Muscle layer of colon (tissue), 2 donors: ENCODE measurements at regions not wholly inside any gene's neighbourhood (a gene's known extent, or its start where the extent isn't known, plus 50 kb on each side); places are given as distances from the start of the nearest gene placed in this dataset.

Source experiments
- H3K27ac ChIP-seq: one replicate; pipeline ENCODE4 v1.7.0; 2013; ENCODE audit warnings: low read depth, mild to moderate bottlenecking, low read length, moderate library complexity
- H3K27me3 ChIP-seq, 2 donors: one replicate each; pipeline ENCODE4 v1.7.0; 2013; ENCODE audit warnings: low read length in 2 of 2, mild to moderate bottlenecking in 2 of 2; ENCODE audit not compliant: insufficient read depth in 2 of 2, control insufficient read depth in 1 of 2
- H3K36me3 ChIP-seq: one replicate; pipeline ENCODE4 v1.7.0; 2013; ENCODE audit warnings: mild to moderate bottlenecking, low read length; ENCODE audit not compliant: insufficient read depth
- H3K4me1 ChIP-seq: one replicate; pipeline ENCODE4 v1.7.0; 2013; ENCODE audit warnings: mild to moderate bottlenecking, low read length; ENCODE audit not compliant: insufficient read depth
- H3K4me3 ChIP-seq, 2 donors: one replicate each; pipeline ENCODE4 v1.7.0; 2013; ENCODE audit warnings: low read length in 2 of 2, low read depth in 1 of 2, mild to moderate bottlenecking in 1 of 2, moderate library complexity in 1 of 2
- H3K9ac ChIP-seq: one replicate; pipeline ENCODE4 v1.7.0; 2013; ENCODE audit warnings: low read length
- H3K9me3 ChIP-seq: one replicate; pipeline ENCODE4 v1.7.0; 2013; ENCODE audit warnings: mild to moderate bottlenecking, low read length
- donor health status: abdominal sarcoma.
- donor health status: Adenocarcinoma of cecum.

GRCh38 chr19:30890033-30890432 lies 459.2 kb downstream of the TSHZ3 start:
- no peak overlapping the region for H3K4me3 ChIP-seq
- no peaks in the 10 kb centered on the region for H3K9me3 ChIP-seq
- no peaks in the 10 kb centered on the region for H3K4me1 ChIP-seq
- no peaks in the 10 kb centered on the region for H3K27me3 ChIP-seq
- H3K9ac ChIP-seq: no peak overlapping the region
- H3K36me3 ChIP-seq: no peaks in the 10 kb centered on the region
- no peak overlapping the region for H3K27ac ChIP-seq

- Histone ChIP-seq H3K9ac (no peak overlapping the region), H3K27ac (no peak overlapping the region), H3K4me1 (no peaks in the 10 kb centered on the region), H3K36me3 (no peaks in the 10 kb centered on the region), H3K9me3 (no peaks in the 10 kb centered on the region), H3K4me3 (no peak overlapping the region), H3K27me3 (no peaks in the 10 kb centered on the region)
These were observed 460.3 kb downstream of the TSHZ3 start for GRCh38 chr19:30888937-30889336.

- no peaks in the 10 kb centered on the region for H3K36me3 ChIP-seq
- peaks cover 7% of the 10 kb centered on the region for H3K4me1 ChIP-seq
- no peak overlapping the region for H3K4me3 ChIP-seq
- H3K27me3 ChIP-seq: no peaks in the 10 kb centered on the region
- no peak overlapping the region for H3K9ac ChIP-seq
- H3K9me3 ChIP-seq: no peaks in the 10 kb centered on the region
- H3K27ac ChIP-seq: no peak overlapping the region
These were observed 462.2 kb downstream of the TSHZ3 start for GRCh38 chr19:30887042-30887441.

GRCh38 chr19:30886222-30886621 lies 463.0 kb downstream of the TSHZ3 start:
- peaks cover 7% of the 10 kb centered on the region for H3K4me1 ChIP-seq
- H3K9ac ChIP-seq: no peak overlapping the region
- no peaks in the 10 kb centered on the region for H3K36me3 ChIP-seq
- no peaks in the 10 kb centered on the region for H3K27me3 ChIP-seq
- H3K4me3 ChIP-seq: no peak overlapping the region
- no peak overlapping the region for H3K27ac ChIP-seq
- no peaks in the 10 kb centered on the region for H3K9me3 ChIP-seq

- H3K4me1 ChIP-seq: peaks cover 7% of the 10 kb centered on the region
- H3K27ac ChIP-seq: no peak overlapping the region
- H3K9me3 ChIP-seq: no peaks in the 10 kb centered on the region
- H3K27me3 ChIP-seq: no peaks in the 10 kb centered on the region
- H3K9ac ChIP-seq: no peak overlapping the region
- no peaks in the 10 kb centered on the region for H3K36me3 ChIP-seq
- H3K4me3 ChIP-seq: no peak overlapping the region
These were observed 465.0 kb downstream of the TSHZ3 start for GRCh38 chr19:30884146-30884812.

- H3K9me3 ChIP-seq: no peaks in the 10 kb centered on the region
- no peak overlapping the region for H3K4me3 ChIP-seq
- no peak overlapping the region for H3K9ac ChIP-seq
- H3K27ac ChIP-seq: no peak overlapping the region
- no peaks in the 10 kb centered on the region for H3K27me3 ChIP-seq
- H3K36me3 ChIP-seq: no peaks in the 10 kb centered on the region
- peaks cover 7% of the 10 kb centered on the region for H3K4me1 ChIP-seq
These were observed 466.2 kb downstream of the TSHZ3 start for GRCh38 chr19:30883071-30883470.

GRCh38 chr19:30882411-30883005 lies 466.7 kb downstream of the TSHZ3 start:
- Histone ChIP-seq H3K27me3 (no peaks in the 10 kb centered on the region), H3K9me3 (no peaks in the 10 kb centered on the region), H3K27ac (no peak overlapping the region), H3K4me3 (no peak overlapping the region), H3K36me3 (no peaks in the 10 kb centered on the region), H3K4me1 (peaks cover 7% of the 10 kb centered on the region), H3K9ac (no peak overlapping the region)

GRCh38 chr19:30881930-30882329 lies 467.3 kb downstream of the TSHZ3 start:
- Histone ChIP-seq H3K9ac (no peak overlapping the region), H3K4me3 (no peak overlapping the region), H3K27me3 (no peaks in the 10 kb centered on the region)

GRCh38 chr19:30881281-30881680 lies 468.0 kb downstream of the TSHZ3 start:
- no peaks in the 10 kb centered on the region for H3K36me3 ChIP-seq
- H3K27me3 ChIP-seq: no peaks in the 10 kb centered on the region
- H3K9me3 ChIP-seq: no peaks in the 10 kb centered on the region
- H3K4me1 ChIP-seq: peaks cover 7% of the 10 kb centered on the region
- H3K4me3 ChIP-seq: no peak overlapping the region
- H3K9ac ChIP-seq: no peak overlapping the region
- H3K27ac ChIP-seq: no peak overlapping the region

More at GRCh38 chr19:30881930-30882329, 467.3 kb downstream of the TSHZ3 start:
- H3K27ac ChIP-seq: no peak overlapping the region
- H3K36me3 ChIP-seq: no peaks in the 10 kb centered on the region
- H3K4me1 ChIP-seq: peaks cover 7% of the 10 kb centered on the region
- H3K9me3 ChIP-seq: no peaks in the 10 kb centered on the region

GRCh38 chr19:30880551-30880950 lies 468.7 kb downstream of the TSHZ3 start:
- H3K9ac ChIP-seq: no peak overlapping the region
- no peaks in the 10 kb centered on the region for H3K27me3 ChIP-seq
- H3K9me3 ChIP-seq: no peaks in the 10 kb centered on the region
- no peak overlapping the region for H3K27ac ChIP-seq
- no peaks in the 10 kb centered on the region for H3K36me3 ChIP-seq
- no peak overlapping the region for H3K4me3 ChIP-seq
- H3K4me1 ChIP-seq: peaks cover 7% of the 10 kb centered on the region

- Histone ChIP-seq H3K9me3 (no peaks in the 10 kb centered on the region), H3K9ac (no peak overlapping the region), H3K4me1 (peaks cover 7% of the 10 kb centered on the region), H3K36me3 (no peaks in the 10 kb centered on the region), H3K27ac (no peak overlapping the region), H3K27me3 (no peaks in the 10 kb centered on the region), H3K4me3 (no peak overlapping the region)
These were observed 469.1 kb downstream of the TSHZ3 start for GRCh38 chr19:30880151-30880550.

- no peaks in the 10 kb centered on the region for H3K9me3 ChIP-seq
- H3K4me1 ChIP-seq: peaks cover 7% of the 10 kb centered on the region
- no peaks in the 10 kb centered on the region for H3K27me3 ChIP-seq
- H3K4me3 ChIP-seq: no peak overlapping the region
- H3K9ac ChIP-seq: no peak overlapping the region
- H3K36me3 ChIP-seq: no peaks in the 10 kb centered on the region
- no peak overlapping the region for H3K27ac ChIP-seq
These were observed 469.5 kb downstream of the TSHZ3 start for GRCh38 chr19:30879736-30880135.
